ENCODE measurements at regions not wholly inside any gene's neighbourhood (a gene's known extent, or its start where the extent isn't known, plus 50 kb on each side); places are given as distances from the start of the nearest gene placed in this dataset.

DNA sequence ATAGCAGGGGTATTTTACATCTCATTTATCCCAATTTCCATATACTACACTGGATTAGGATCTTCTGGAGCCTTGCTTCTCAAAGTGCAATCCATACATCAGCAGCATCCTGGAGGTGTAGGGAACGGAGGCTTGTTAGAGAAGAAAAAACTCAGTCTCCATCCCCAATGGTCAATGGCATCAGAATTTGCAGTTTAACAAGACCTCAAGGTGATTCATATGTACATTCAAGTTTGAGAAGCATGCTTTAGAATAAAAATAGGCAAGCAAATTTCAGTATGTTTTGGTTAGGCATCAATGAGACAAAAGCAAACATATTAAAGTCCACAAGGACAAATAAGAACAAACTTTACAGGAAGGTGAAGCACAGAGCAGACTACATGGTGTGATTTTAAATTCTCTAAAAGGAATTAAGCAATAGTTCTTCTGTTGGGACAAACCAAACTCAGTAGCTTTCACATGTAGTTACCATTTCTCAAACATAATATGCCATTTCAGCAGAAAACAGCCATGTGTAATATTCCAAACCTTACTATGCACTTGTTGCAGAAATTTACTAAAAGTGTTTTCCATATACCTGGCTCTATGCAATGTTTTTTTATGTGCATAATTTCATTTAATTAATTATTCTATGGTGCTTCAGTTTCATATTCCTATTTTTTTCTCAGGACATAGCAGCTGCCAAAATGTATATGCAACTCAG, 360.3 kb upstream of the NECTIN3 start:
- intact Hi-C loops (cut with micrococcal nuclease), result no loop called here
- no peak overlapping the region for H3K27ac Mint-ChIP-seq
- peaks cover 0 to 1% (median 0%) of the 10 kb centered on the region in 4 donors for H3K4me1 Mint-ChIP-seq
- Histone ChIP-seq H3K27me3 (ENCODE audit: insufficient read depth, low read length) (no peaks in the 10 kb centered on the region), H3K9me3 (ENCODE audit: control insufficient read depth in 1 of 2, low read length in 2 of 2) (no peaks in the 10 kb centered on the region), H3K4me3 (ENCODE audit: low read length in 2 of 2) (no peak overlapping the region), H3K4me1 (ENCODE audit: insufficient read depth, low read length) (no peaks in the 10 kb centered on the region), H3K27ac (ENCODE audit: low read depth, low read length) (no peak overlapping the region), H3K36me3 (ENCODE audit: insufficient read depth, low read length) (no peaks in the 10 kb centered on the region)
- POLR2A ChIA-PET (ENCODE audit: partially characterized antibody), result no interaction called here
- H3K27me3 Mint-ChIP-seq, result peaks cover 6% of the 10 kb centered on the region in 2 donors
- H3K9me3 Mint-ChIP-seq, result no peaks in the 10 kb centered on the region
- CTCF ChIA-PET (ENCODE audit: partially characterized antibody), result no interaction called here
- no peaks in the 10 kb centered on the region for H3K36me3 Mint-ChIP-seq
- DNase-seq, result no peak
- no peak overlapping the region for H3K4me3 Mint-ChIP-seq

DNA sequence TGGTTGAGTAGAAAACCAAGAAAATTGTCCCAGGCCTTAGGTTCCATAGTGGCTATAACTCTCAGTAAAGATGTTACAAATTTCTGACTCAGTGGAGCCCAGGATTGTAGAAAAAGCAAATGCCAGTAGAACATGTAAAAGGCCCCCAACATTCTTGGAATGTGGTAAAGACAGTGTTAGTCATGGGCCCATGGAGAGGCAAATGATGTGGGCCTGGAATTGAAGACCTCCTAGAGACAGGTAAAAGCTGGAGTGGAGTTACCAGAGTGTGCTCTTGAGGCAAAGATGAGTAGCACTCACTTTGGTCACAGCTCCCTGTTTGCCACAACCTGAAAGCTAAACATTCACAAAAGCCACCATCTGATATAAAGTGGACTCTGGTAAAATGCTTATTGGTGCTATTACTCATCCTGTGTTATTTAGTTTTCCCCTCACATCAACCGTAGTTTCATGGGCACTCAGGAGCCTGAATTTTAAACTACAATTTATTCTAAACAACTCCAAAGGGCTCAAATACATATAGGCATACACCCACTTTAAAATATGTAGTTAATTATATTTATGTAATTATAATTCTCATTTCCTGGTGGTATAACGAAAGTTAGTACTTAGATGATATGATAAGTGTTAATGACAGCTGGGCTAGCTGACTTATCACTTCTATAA, 359.6 kb upstream of the NECTIN3 start:
- Histone ChIP-seq H3K27me3 (ENCODE audit: insufficient read depth, low read length) (no peaks in the 10 kb centered on the region), H3K9me3 (ENCODE audit: control insufficient read depth in 1 of 2, low read length in 2 of 2) (no peaks in the 10 kb centered on the region), H3K4me1 (ENCODE audit: insufficient read depth, low read length) (no peaks in the 10 kb centered on the region), H3K27ac (ENCODE audit: low read depth, low read length) (no peak overlapping the region), H3K36me3 (ENCODE audit: insufficient read depth, low read length) (no peaks in the 10 kb centered on the region), H3K4me3 (ENCODE audit: low read length in 2 of 2) (no peak overlapping the region)
- Mint-ChIP-seq H3K27me3 (peaks cover 6% of the 10 kb centered on the region in 2 donors), H3K4me3 (no peak overlapping the region), H3K36me3 (no peaks in the 10 kb centered on the region), H3K9me3 (no peaks in the 10 kb centered on the region), H3K4me1 (peaks cover 0 to 1% (median 0%) of the 10 kb centered on the region in 4 donors), H3K27ac (no peak overlapping the region)
- DNase-seq, result no peak
- POLR2A ChIA-PET (ENCODE audit: partially characterized antibody), result no interaction called here
- intact Hi-C loops (cut with micrococcal nuclease), result no loop called here
- CTCF ChIA-PET (ENCODE audit: partially characterized antibody), result no interaction called here

DNA sequence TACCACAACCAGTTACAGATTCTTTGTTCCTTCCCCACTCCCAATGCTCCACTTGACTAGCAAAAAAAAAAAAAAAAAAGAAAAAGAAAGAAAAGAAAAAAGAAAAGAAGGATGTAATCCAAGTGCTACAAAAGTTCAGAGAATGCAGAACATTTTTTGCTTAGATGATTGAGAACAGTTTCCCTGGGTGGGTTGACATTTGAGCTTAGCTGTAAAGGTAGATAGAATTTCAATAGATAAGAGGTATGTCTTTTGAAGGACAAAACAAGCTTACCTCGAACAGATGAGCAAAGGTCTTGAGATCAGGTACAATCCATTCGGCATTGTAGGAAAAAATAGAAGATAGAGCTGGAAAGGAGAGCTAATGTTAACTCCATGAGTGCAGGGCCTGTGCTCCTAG, 344.6 kb upstream of the NECTIN3 start:
- intact Hi-C loops (cut with micrococcal nuclease), result no loop called here
- Mint-ChIP-seq H3K4me3 (no peak overlapping the region), H3K9me3 (peaks cover 0 to 3% (median 0%) of the 10 kb centered on the region in 8 donors), H3K27ac (no peak overlapping the region), H3K4me1 (no peaks in the 10 kb centered on the region), H3K27me3 (peaks cover 6 to 14% of the 10 kb centered on the region in 2 donors), H3K36me3 (no peaks in the 10 kb centered on the region)
- Histone ChIP-seq H3K4me1 (ENCODE audit: insufficient read depth, low read length) (no peaks in the 10 kb centered on the region), H3K9me3 (ENCODE audit: control insufficient read depth in 1 of 2, low read length in 2 of 2) (no peaks in the 10 kb centered on the region), H3K36me3 (ENCODE audit: insufficient read depth, low read length) (no peaks in the 10 kb centered on the region), H3K4me3 (ENCODE audit: low read length in 2 of 2) (no peak overlapping the region), H3K27ac (ENCODE audit: low read depth, low read length) (no peak overlapping the region), H3K27me3 (ENCODE audit: insufficient read depth, low read length) (no peaks in the 10 kb centered on the region)
- CTCF ChIA-PET (ENCODE audit: partially characterized antibody), result interaction anchor here (1.4 kb wide), 1 partner anchor 10 kb away, joined by 3 read pairs; no protein-coding TSS in a partner anchor
- POLR2A ChIA-PET (ENCODE audit: partially characterized antibody), result no interaction called here
- DNase-seq, result no peak

DNA sequence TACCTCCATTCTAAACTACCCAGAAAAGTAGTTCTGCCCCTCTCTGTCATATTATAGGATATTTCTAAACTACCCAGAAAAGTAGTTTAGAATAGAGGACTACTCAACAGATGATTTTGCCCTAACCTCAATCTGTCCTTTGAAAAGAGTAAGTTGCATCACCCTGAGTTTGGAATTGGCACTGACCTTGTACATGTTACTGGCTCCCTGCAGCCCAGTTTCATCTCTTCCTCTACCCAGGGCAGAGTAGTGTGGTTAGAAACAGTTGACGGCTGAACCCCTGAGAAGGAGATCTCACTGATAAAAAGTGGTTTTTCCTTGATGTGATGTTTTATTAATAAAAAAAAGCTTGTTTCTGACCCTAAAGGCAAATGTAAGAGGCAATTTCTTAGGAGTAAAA, 340.5 kb upstream of the NECTIN3 start:
- ChIA-PET CTCF (ENCODE audit: partially characterized antibody) (no interaction called here), POLR2A (ENCODE audit: partially characterized antibody) (no interaction called here)
- DNase-seq, result no peak
- no peaks in the 10 kb centered on the region for H3K36me3 ChIP-seq (ENCODE audit: insufficient read depth, low read length)
- no peaks in the 10 kb centered on the region for H3K4me1 ChIP-seq (ENCODE audit: insufficient read depth, low read length)
- no peaks in the 10 kb centered on the region for H3K9me3 ChIP-seq (ENCODE audit: control insufficient read depth in 1 of 2, low read length in 2 of 2)
- Mint-ChIP-seq H3K9me3 (peaks cover 0 to 3% (median 0%) of the 10 kb centered on the region in 8 donors), H3K27me3 (peaks cover 8 to 16% of the 10 kb centered on the region in 2 donors), H3K27ac (no peak overlapping the region), H3K4me1 (no peaks in the 10 kb centered on the region), H3K36me3 (no peaks in the 10 kb centered on the region), H3K4me3 (no peak overlapping the region)
- no peak overlapping the region for H3K27ac ChIP-seq (ENCODE audit: low read depth, low read length)
- no peaks in the 10 kb centered on the region for H3K27me3 ChIP-seq (ENCODE audit: insufficient read depth, low read length)
- H3K4me3 ChIP-seq (ENCODE audit: low read length in 2 of 2), result no peak overlapping the region
- intact Hi-C loops (cut with micrococcal nuclease), result no loop called here

DNA sequence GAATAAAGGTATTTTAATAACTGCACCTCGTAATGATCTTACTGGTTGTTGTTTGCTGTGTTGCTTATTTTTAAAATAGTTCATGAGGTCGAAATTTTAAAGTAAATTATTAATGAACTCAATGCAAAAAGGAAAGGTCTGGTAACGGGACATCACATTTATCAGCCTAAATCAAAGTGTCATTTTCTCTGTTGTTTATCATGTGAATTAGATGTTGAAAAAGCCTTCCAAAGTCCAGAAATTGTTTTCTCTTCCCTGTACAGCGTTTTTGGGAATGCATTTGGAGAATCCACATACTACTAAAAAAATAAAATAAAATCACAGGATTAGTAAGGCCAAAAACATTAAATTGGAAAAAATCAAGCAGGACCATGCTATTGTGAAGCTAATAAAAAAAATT, 339.2 kb upstream of the NECTIN3 start:
- DNase-seq, result no peak
- H3K27me3 Mint-ChIP-seq, result peaks cover 8 to 16% of the 10 kb centered on the region in 2 donors
- H3K4me1 ChIP-seq (ENCODE audit: insufficient read depth, low read length), result no peaks in the 10 kb centered on the region
- H3K27ac ChIP-seq (ENCODE audit: low read depth, low read length), result no peak overlapping the region
- H3K27me3 ChIP-seq (ENCODE audit: insufficient read depth, low read length), result no peaks in the 10 kb centered on the region
- no peaks in the 10 kb centered on the region for H3K4me1 Mint-ChIP-seq
- no peak overlapping the region for H3K4me3 Mint-ChIP-seq
- ChIA-PET POLR2A (ENCODE audit: partially characterized antibody) (no interaction called here), CTCF (ENCODE audit: partially characterized antibody) (no interaction called here)
- no peaks in the 10 kb centered on the region for H3K36me3 ChIP-seq (ENCODE audit: insufficient read depth, low read length)
- peaks cover 0 to 3% (median 0%) of the 10 kb centered on the region in 8 donors for H3K9me3 Mint-ChIP-seq
- intact Hi-C loops (cut with micrococcal nuclease), result no loop called here
- no peak overlapping the region for H3K27ac Mint-ChIP-seq
- H3K4me3 ChIP-seq (ENCODE audit: low read length in 2 of 2), result no peak overlapping the region
- no peaks in the 10 kb centered on the region for H3K36me3 Mint-ChIP-seq
- no peaks in the 10 kb centered on the region for H3K9me3 ChIP-seq (ENCODE audit: control insufficient read depth in 1 of 2, low read length in 2 of 2)

DNA sequence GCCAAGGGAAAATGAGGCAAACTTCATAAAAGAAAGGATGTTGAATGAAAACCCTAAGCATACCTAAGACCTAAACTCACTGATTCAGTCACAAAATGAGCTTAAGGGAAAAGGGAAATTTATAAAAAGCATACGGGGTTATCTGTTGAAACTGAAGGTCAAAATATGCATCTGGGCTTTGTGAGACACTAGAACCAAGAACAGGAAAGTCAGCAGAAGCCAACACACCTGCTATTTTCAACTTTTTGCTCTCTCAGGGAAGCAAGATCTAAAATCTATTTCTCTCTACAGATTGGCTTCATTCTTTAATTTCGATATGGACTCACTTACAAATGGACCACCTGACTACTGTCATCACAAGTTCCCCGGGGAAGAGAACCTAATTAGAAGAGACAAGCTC, 338.6 kb upstream of the NECTIN3 start:
- no peaks in the 10 kb centered on the region for H3K36me3 Mint-ChIP-seq
- no peaks in the 10 kb centered on the region for H3K27me3 ChIP-seq (ENCODE audit: insufficient read depth, low read length)
- H3K4me1 Mint-ChIP-seq, result no peaks in the 10 kb centered on the region
- no peaks in the 10 kb centered on the region for H3K4me1 ChIP-seq (ENCODE audit: insufficient read depth, low read length)
- no peak overlapping the region for H3K27ac Mint-ChIP-seq
- no peak for DNase-seq
- peaks cover 8 to 16% of the 10 kb centered on the region in 2 donors for H3K27me3 Mint-ChIP-seq
- H3K9me3 Mint-ChIP-seq, result peaks cover 0 to 3% (median 0%) of the 10 kb centered on the region in 8 donors
- intact Hi-C loops (cut with micrococcal nuclease), result no loop called here
- ChIA-PET POLR2A (ENCODE audit: partially characterized antibody) (no interaction called here), CTCF (ENCODE audit: partially characterized antibody) (no interaction called here)
- no peak overlapping the region for H3K27ac ChIP-seq (ENCODE audit: low read depth, low read length)
- H3K4me3 Mint-ChIP-seq, result no peak overlapping the region
- no peaks in the 10 kb centered on the region for H3K36me3 ChIP-seq (ENCODE audit: insufficient read depth, low read length)
- H3K4me3 ChIP-seq (ENCODE audit: low read length in 2 of 2), result no peak overlapping the region
- no peaks in the 10 kb centered on the region for H3K9me3 ChIP-seq (ENCODE audit: control insufficient read depth in 1 of 2, low read length in 2 of 2)

DNA sequence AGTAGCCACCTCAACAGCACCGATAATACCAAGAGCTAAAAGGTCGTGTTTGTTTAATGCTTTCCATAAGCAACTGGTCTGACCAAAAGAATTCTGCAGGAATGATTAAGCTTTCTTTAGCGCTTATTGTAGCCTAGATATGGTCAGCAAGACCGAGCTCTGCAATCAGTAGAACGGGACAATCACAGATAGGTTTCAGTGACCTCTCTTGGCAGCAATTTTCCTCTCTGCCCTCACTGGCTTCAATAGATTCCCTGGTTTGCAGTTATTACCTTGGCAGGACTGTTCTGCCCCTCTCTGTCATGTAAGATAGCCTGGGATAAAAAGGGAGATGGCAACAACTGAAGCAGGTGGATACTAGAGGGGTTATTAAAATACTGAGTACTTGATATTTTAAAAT, 337.1 kb upstream of the NECTIN3 start:
- CTCF ChIA-PET (ENCODE audit: partially characterized antibody), result no interaction called here
- H3K4me1 Mint-ChIP-seq, result no peaks in the 10 kb centered on the region

More for the DNA sequence above, 337.1 kb upstream of the NECTIN3 start:
- Histone ChIP-seq H3K36me3 (ENCODE audit: insufficient read depth, low read length) (no peaks in the 10 kb centered on the region), H3K4me3 (ENCODE audit: low read length in 2 of 2) (no peak overlapping the region), H3K9me3 (ENCODE audit: control insufficient read depth in 1 of 2, low read length in 2 of 2) (no peaks in the 10 kb centered on the region), H3K27ac (ENCODE audit: low read depth, low read length) (no peak overlapping the region), H3K27me3 (ENCODE audit: insufficient read depth, low read length) (no peaks in the 10 kb centered on the region), H3K4me1 (ENCODE audit: insufficient read depth, low read length) (no peaks in the 10 kb centered on the region)
- no peak for DNase-seq
- peaks cover 6 to 7% of the 10 kb centered on the region in 2 donors for H3K27me3 Mint-ChIP-seq
- intact Hi-C loops (cut with micrococcal nuclease), result no loop called here
- no peak overlapping the region for H3K27ac Mint-ChIP-seq
- H3K36me3 Mint-ChIP-seq, result no peaks in the 10 kb centered on the region
- POLR2A ChIA-PET (ENCODE audit: partially characterized antibody), result no interaction called here
- no peak overlapping the region for H3K4me3 Mint-ChIP-seq
- peaks cover 0 to 2% (median 0%) of the 10 kb centered on the region in 8 donors for H3K9me3 Mint-ChIP-seq

All from CD4-positive, alpha-beta memory T cell (primary cell).